ENCODE measurements at regions not wholly inside any gene's neighbourhood (a gene's known extent, or its start where the extent isn't known, plus 50 kb on each side); places are given as distances from the start of the nearest gene placed in this dataset.

DNA sequence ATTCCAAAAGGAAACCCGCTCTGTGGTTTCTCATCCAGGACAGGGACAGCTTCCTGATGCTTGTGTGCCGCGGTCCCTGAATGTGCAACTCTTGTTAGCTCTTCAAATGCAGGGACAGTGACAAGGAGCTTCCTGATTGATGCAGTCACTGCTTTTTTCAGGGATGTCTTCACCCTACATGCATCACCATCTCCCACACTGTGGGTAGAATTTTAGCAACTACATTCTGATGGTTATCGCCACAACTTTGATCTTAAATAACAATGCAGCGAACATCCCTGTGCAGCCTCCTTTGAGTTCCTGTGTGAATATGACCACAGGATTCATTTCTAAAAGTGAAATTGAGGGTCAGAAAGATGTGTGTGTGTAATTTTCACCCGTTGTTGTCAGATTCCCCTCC is 115.0 kb downstream of the GGTLC2 start:
- Histone ChIP-seq H3K14ac (ENCODE audit: insufficient read depth, low read length) (no peak overlapping the region), H3K79me1 (ENCODE audit: insufficient read depth, low read depth, low read length, poor library complexity, severe bottlenecking) (no peaks in the 10 kb centered on the region), H3K4me1 (ENCODE audit: insufficient read depth, low read length) (no peaks in the 10 kb centered on the region), H3K79me2 (ENCODE audit: insufficient read depth, low read length) (no peaks in the 10 kb centered on the region), H3K9me3 (ENCODE audit: control insufficient read depth, low read depth, low read length) (no peaks in the 10 kb centered on the region), H3K23me2 (ENCODE audit: insufficient read length, low read depth, low read length, poor library complexity, severe bottlenecking) (no peaks in the 10 kb centered on the region), H2BK12ac (ENCODE audit: insufficient read length, low read depth, low read length) (no peak overlapping the region), H3K4ac (ENCODE audit: low read depth, low read length) (no peak overlapping the region), H3K23ac (ENCODE audit: insufficient read length, low read depth, low read length) (no peak overlapping the region), H2AFZ (ENCODE audit: low read length) (no peak overlapping the region), H4K5ac (ENCODE audit: insufficient read length, low read depth, low read length) (no peak overlapping the region), H3K56ac (ENCODE audit: insufficient read length, low read depth, low read length) (no peak overlapping the region), H4K20me1 (ENCODE audit: control insufficient read depth, insufficient read depth, insufficient read length) (no peaks in the 10 kb centered on the region), H2BK5ac (ENCODE audit: insufficient read length, low read length) (no peak overlapping the region), H4K8ac (replicated peaks; ENCODE audit: insufficient read length, low read depth, low read length) (no peak overlapping the region), H2BK15ac (ENCODE audit: low read depth, low read length) (no peak overlapping the region), H3K27me3 (ENCODE audit: insufficient read depth, low read length) (peaks cover 2% of the 10 kb centered on the region; the same call in 1 of the 2 replicates), H3K9ac (ENCODE audit: extremely low read depth, insufficient read length, low read length) (no peak overlapping the region), H2AK5ac (ENCODE audit: insufficient read length, low read length) (no peak overlapping the region), H2BK120ac (ENCODE audit: low read depth, low read length, poor library complexity, severe bottlenecking) (no peak overlapping the region), H4K91ac (ENCODE audit: insufficient read length, low read depth, low read length) (no peak overlapping the region), H3K27ac (ENCODE audit: insufficient read length, low read depth, low read length) (no peak overlapping the region), H3T11ph (ENCODE audit: low read length) (no peak overlapping the region), H2BK20ac (ENCODE audit: low read depth, low read length, poor library complexity, severe bottlenecking) (no peak overlapping the region), H3K18ac (ENCODE audit: insufficient read length, low read depth, low read length) (no peak overlapping the region), H3K4me2 (ENCODE audit: insufficient read depth, insufficient read length, low read length) (no peak overlapping the region)
- Mint-ChIP-seq H3K4me3 (no peak overlapping the region), H3K4me1 (no peaks in the 10 kb centered on the region), H3K27me3 (ENCODE audit: low read depth) (peaks cover 95% of the 10 kb centered on the region), H3K27ac (no peak overlapping the region), H3K36me3 (ENCODE audit: insufficient read depth in 1 of 3, low read depth in 3 of 3) (no peaks in the 10 kb centered on the region), H3K9me3 (no peaks in the 10 kb centered on the region)
- TF ChIP-seq, protein P1, sequence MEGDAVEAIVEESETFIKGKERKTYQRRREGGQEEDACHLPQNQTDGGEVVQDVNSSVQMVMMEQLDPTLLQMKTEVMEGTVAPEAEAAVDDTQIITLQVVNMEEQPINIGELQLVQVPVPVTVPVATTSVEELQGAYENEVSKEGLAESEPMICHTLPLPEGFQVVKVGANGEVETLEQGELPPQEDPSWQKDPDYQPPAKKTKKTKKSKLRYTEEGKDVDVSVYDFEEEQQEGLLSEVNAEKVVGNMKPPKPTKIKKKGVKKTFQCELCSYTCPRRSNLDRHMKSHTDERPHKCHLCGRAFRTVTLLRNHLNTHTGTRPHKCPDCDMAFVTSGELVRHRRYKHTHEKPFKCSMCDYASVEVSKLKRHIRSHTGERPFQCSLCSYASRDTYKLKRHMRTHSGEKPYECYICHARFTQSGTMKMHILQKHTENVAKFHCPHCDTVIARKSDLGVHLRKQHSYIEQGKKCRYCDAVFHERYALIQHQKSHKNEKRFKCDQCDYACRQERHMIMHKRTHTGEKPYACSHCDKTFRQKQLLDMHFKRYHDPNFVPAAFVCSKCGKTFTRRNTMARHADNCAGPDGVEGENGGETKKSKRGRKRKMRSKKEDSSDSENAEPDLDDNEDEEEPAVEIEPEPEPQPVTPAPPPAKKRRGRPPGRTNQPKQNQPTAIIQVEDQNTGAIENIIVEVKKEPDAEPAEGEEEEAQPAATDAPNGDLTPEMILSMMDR (conservative IDR thresholded peaks at IDR 0.05) = no peak
- DNase-seq = no peak
- WGBS (ENCODE audit: extremely low coverage, insufficient read length, low lambda C conversion rate) = no CpG with 5 or more reads among the region's 6 CpGs
